Muscle layer of duodenum (tissue), 2 donors: ENCODE measurements at regions not wholly inside any gene's neighbourhood (a gene's known extent, or its start where the extent isn't known, plus 50 kb on each side); places are given as distances from the start of the nearest gene placed in this dataset.
"Not testable (repeated sequence)": the region's sequence is repeated elsewhere in the genome, so short reads cannot be mapped to it uniquely, and the experiment has no call there.

Experiments
- H3K27ac ChIP-seq: one replicate; pipeline ENCODE4 v1.7.0; 2013; ENCODE audit warnings: mild to moderate bottlenecking, low read length
- H3K27me3 ChIP-seq: one replicate; pipeline ENCODE4 v1.7.0; 2013; ENCODE audit warnings: low read depth, mild to moderate bottlenecking, control low read depth, low read length
- H3K36me3 ChIP-seq, 2 donors: one replicate each; pipeline ENCODE4 v1.7.0; 2013; ENCODE audit warnings: low read length in 2 of 2, control low read depth in 1 of 2, mild to moderate bottlenecking in 1 of 2; ENCODE audit not compliant: insufficient read depth in 2 of 2, control insufficient read depth in 1 of 2
- H3K4me1 ChIP-seq, 2 donors: one replicate each; pipeline ENCODE4 v1.7.0; 2013; ENCODE audit warnings: low read length in 2 of 2, mild to moderate bottlenecking in 2 of 2, control low read depth in 1 of 2, moderate library complexity in 1 of 2; ENCODE audit not compliant: insufficient read depth in 2 of 2, control insufficient read depth in 1 of 2
- H3K4me3 ChIP-seq, 2 donors: one replicate each; pipeline ENCODE4 v1.7.0; 2013; ENCODE audit warnings: low read length in 2 of 2, low read depth in 1 of 2, mild to moderate bottlenecking in 1 of 2
- H3K9me3 ChIP-seq, 2 donors: one replicate each; pipeline ENCODE4 v1.7.0; 2013; ENCODE audit warnings: low read length in 2 of 2, control low read depth in 1 of 2, mild to moderate bottlenecking in 1 of 2; ENCODE audit not compliant: control insufficient read depth in 1 of 2
- donor health status: healthy.

GRCh38 chr5:179405054-179405416, 59.8 kb upstream of the ADAMTS2 start:
- Histone ChIP-seq H3K27me3 (no peaks in the 10 kb centered on the region), H3K4me1 (peaks cover 0 to 16% of the 10 kb centered on the region in 2 donors), H3K27ac (no peak overlapping the region), H3K4me3 (no peak overlapping the region), H3K36me3 (no peaks in the 10 kb centered on the region), H3K9me3 (peaks cover 0 to 10% of the 10 kb centered on the region in 2 donors)

- Histone ChIP-seq H3K27me3 (no peaks in the 10 kb centered on the region), H3K9me3 (peaks cover 0 to 15% of the 10 kb centered on the region in 2 donors), H3K27ac (no peak overlapping the region), H3K36me3 (no peaks in the 10 kb centered on the region), H3K4me1 (peaks cover 0 to 16% of the 10 kb centered on the region in 2 donors), H3K4me3 (no peak overlapping the region)
Observed at GRCh38 chr5:179404321-179405053, 59.2 kb upstream of the ADAMTS2 start.

- no peak overlapping the region for H3K27ac ChIP-seq
- H3K36me3 ChIP-seq = no peaks in the 10 kb centered on the region
- peaks cover 0 to 23% of the 10 kb centered on the region in 2 donors for H3K9me3 ChIP-seq
- H3K4me1 ChIP-seq = peaks cover 0 to 16% of the 10 kb centered on the region in 2 donors
- H3K4me3 ChIP-seq = no peak overlapping the region
- no peaks in the 10 kb centered on the region for H3K27me3 ChIP-seq
Observed at GRCh38 chr5:179403426-179404147, 58.3 kb upstream of the ADAMTS2 start.

GRCh38 chr5:179400435-179400834, 55.2 kb upstream of the ADAMTS2 start:
- H3K4me1 ChIP-seq, H3K27ac ChIP-seq, H3K27me3 ChIP-seq, H3K36me3 ChIP-seq: not testable (repeated sequence)
- H3K4me3 ChIP-seq = peak overlapping the region in 1 of 2 donors; percentile 14
- H3K9me3 ChIP-seq = peaks cover 0 to 23% of the 10 kb centered on the region in 2 donors

- no peak overlapping the region for H3K27ac ChIP-seq
- no peaks in the 10 kb centered on the region for H3K27me3 ChIP-seq
- peak overlapping the region in 1 of 2 donors; percentile 14 for H3K4me3 ChIP-seq
- H3K4me1 ChIP-seq = no peaks in the 10 kb centered on the region
- peaks cover 0 to 23% of the 10 kb centered on the region in 2 donors for H3K9me3 ChIP-seq
- no peaks in the 10 kb centered on the region for H3K36me3 ChIP-seq
Observed at GRCh38 chr5:179400020-179400419, 54.8 kb upstream of the ADAMTS2 start.

- H3K27me3 ChIP-seq, H3K4me3 ChIP-seq, H3K27ac ChIP-seq, H3K4me1 ChIP-seq, H3K36me3 ChIP-seq: not testable (repeated sequence)
- peaks cover 0 to 23% of the 10 kb centered on the region in 2 donors for H3K9me3 ChIP-seq
Observed at GRCh38 chr5:179399327-179399726, 54.1 kb upstream of the ADAMTS2 start.

GRCh38 chr5:179397516-179397915, 52.3 kb upstream of the ADAMTS2 start:
- no peaks in the 10 kb centered on the region for H3K36me3 ChIP-seq

More at GRCh38 chr5:179397516-179397915, 52.3 kb upstream of the ADAMTS2 start:
- H3K4me1 ChIP-seq = no peaks in the 10 kb centered on the region
- no peak overlapping the region for H3K4me3 ChIP-seq
- H3K27ac ChIP-seq = no peak overlapping the region
- H3K27me3 ChIP-seq = no peaks in the 10 kb centered on the region
- H3K9me3 ChIP-seq = peaks cover 0 to 31% of the 10 kb centered on the region in 2 donors
